GM19035 (cell line): ENCODE measurements at regions not wholly inside any gene's neighbourhood (a gene's known extent, or its start where the extent isn't known, plus 50 kb on each side); places are given as distances from the start of the nearest gene placed in this dataset.

Experiments used
- ATAC-seq: cut with Tn5 transposase; IDR thresholded peaks from one replicate; pipeline ENCODE4 v1.9.1; 2021; ENCODE audit not compliant: unreplicated experiment

GRCh38 chr3:84835366-84835765 lies 123.4 kb upstream of the CADM2 start:
- no peak for ATAC-seq

GRCh38 chr3:84836961-84837360 lies 121.8 kb upstream of the CADM2 start:
- no peak for ATAC-seq

- ATAC-seq, result no peak
These were observed 81.7 kb upstream of the CADM2 start for GRCh38 chr3:84877092-84877491.

DNA sequence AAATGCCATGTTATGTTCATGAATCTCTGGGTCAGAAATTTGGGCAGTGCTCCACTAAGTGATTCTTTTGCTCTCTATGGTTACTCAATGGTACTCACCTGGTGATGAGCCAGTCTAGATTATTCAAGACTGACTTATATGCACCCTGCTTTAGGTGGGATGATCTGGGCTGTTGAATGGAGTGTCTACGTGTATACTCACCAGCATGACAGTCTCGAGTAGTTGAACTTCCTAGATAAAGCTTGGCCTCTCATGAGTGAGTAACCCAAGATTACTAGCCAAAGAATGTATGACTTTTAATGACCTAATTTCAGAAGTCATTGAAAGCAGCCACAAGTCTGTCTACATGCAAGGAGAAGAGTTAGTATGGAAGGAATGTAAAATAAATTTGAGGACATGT lies 77.5 kb upstream of the CADM2 start:
- ATAC-seq, result no peak

- ATAC-seq, result no peak
These were observed 73.4 kb upstream of the CADM2 start for GRCh38 chr3:84885199-84885882.

- no peak for ATAC-seq
These were observed 66.9 kb upstream of the CADM2 start for GRCh38 chr3:84891851-84892250.

DNA sequence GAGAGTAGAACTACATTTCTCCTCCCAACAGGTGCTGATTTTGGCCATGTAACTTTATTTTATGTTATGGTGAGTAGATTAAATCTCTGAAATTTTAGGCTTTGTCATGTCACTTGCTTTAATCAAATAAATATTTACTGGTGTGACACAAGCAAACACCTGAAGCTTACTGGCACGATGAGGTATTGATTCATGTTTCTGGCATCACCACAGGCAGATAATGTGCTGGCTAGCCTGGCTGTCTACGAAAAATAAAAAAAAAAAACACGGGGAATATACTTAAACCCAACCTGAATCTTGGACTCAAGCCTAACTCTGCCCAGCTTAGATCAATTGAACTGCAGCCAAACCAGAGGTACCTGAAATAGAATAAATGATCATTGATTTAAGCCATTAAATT lies 65.6 kb upstream of the CADM2 start:
- no peak for ATAC-seq

- ATAC-seq, result no peak
These were observed 54.6 kb upstream of the CADM2 start for GRCh38 chr3:84904212-84904611.

DNA sequence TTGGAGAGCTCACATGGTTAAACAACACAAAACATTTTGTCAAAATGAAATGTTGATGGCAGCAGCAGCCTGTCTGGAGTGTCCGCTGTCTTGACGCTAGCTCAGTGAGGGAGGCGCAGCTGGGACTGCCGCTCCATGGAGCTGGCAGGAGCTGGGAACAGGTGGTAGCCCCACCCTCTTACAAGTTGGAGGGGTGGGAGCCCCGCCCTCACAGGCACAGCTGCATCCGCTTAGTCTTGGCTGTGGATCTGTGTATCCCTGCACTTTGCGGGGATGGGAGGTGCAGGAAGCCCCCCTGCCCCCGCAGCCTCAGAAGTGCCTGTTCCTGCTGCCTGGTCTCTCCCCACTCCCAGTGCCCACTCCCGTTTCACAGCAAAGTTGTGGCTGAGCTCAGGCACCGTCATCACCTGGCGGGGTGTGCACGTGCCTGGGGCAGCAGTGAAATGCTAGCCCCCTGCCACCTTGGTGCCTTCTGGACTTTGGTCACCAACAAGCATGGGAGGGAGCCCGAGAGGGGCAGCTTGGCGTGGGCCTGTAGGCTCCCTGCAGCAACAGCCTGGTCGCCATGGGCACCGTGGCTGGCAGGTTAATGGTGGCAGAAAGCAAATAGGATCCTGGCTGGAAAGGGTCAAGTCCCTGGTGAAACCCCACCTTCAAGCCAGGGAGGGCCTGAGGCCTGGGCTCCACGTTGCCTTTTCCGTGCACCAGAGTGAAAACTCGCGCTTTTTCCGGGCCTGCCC lies 53.8 kb upstream of the CADM2 start:
- no peak for ATAC-seq

GRCh38 chr3:84905556-84905920 lies 53.3 kb upstream of the CADM2 start:
- ATAC-seq, result no peak

GRCh38 chr3:84906065-84906464 lies 52.7 kb upstream of the CADM2 start:
- ATAC-seq, result no peak
